Right atrium auricular region (tissue), 2 donors: ENCODE measurements at regions not wholly inside any gene's neighbourhood (a gene's known extent, or its start where the extent isn't known, plus 50 kb on each side); places are given as distances from the start of the nearest gene placed in this dataset.

Source experiments
- DNase-seq: peaks from one replicate; pipeline ENCODE4 v3.0.0-alpha.2; 2019; ENCODE audit warnings: low spot score
- H3K27ac ChIP-seq, 2 donors: fragments of 200-600 bp; sonication (generic); 1 replicate in 1 of 2; 2 replicates in 1 of 2; pipeline ENCODE4 v1.5.1; 2016 to 2019
- H3K27me3 ChIP-seq, 2 donors: fragments of 200-600 bp; sonication (generic); one replicate each; pipeline versions ENCODE4 v1.5.1 to v1.6.0; 2017 to 2019
- H3K36me3 ChIP-seq: fragments of 200-600 bp; sonication (generic); one replicate; pipeline ENCODE4 v1.5.1; 2016
- H3K4me1 ChIP-seq, 2 donors: fragments of 200-600 bp; sonication (generic); one replicate each; pipeline versions ENCODE4 v1.5.1 to v1.6.0; 2017 to 2019
- H3K4me3 ChIP-seq, 2 donors: fragments of 200-600 bp; sonication (generic); 1 replicate in 1 of 2; 2 replicates in 1 of 2; pipeline ENCODE4 v1.5.1; 2017 to 2019; ENCODE audit warnings: mild to moderate bottlenecking in 1 of 2, moderate library complexity in 1 of 2
- H3K9me3 ChIP-seq, 2 donors: fragments of 200-600 bp; sonication (generic); one replicate each; pipeline ENCODE4 v1.5.1; 2019
- TF ChIP-seq, protein P1 (sequence below), 2 donors: fragments of 200-600 bp; sonication (generic); IDR thresholded peaks; one replicate each; pipeline ENCODE4 v1.5.1; 2019; ENCODE audit warnings: antibody characterized with exemption in 2 of 2

DNA sequence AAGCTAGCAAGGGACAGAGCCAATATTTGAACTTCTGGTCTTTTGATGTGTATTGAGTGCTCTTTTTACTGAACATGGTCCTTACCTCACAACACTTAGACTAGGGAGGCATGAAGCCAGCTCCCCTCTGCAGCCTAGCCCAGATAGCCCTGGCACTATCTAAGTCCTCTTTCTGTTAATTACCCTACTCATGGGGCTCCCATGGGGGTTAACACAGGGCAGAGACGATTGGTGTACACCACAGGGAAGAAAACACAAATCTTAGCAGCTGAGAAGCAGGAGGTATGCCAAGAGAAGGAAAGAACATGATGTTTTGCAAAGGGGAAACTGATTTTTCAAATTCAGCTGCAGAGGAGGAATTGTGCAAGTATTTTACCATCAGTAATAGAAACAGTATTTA lies 383.8 kb downstream of the TMEM232 start:
- H3K27ac ChIP-seq, result no peak overlapping the region
- TF ChIP-seq, protein P1, sequence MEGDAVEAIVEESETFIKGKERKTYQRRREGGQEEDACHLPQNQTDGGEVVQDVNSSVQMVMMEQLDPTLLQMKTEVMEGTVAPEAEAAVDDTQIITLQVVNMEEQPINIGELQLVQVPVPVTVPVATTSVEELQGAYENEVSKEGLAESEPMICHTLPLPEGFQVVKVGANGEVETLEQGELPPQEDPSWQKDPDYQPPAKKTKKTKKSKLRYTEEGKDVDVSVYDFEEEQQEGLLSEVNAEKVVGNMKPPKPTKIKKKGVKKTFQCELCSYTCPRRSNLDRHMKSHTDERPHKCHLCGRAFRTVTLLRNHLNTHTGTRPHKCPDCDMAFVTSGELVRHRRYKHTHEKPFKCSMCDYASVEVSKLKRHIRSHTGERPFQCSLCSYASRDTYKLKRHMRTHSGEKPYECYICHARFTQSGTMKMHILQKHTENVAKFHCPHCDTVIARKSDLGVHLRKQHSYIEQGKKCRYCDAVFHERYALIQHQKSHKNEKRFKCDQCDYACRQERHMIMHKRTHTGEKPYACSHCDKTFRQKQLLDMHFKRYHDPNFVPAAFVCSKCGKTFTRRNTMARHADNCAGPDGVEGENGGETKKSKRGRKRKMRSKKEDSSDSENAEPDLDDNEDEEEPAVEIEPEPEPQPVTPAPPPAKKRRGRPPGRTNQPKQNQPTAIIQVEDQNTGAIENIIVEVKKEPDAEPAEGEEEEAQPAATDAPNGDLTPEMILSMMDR (IDR thresholded peaks at IDR 0.05), result no peak
- H3K9me3 ChIP-seq, result no peaks in the 10 kb centered on the region
- no peaks in the 10 kb centered on the region for H3K27me3 ChIP-seq
- H3K4me3 ChIP-seq, result no peak overlapping the region
- DNase-seq, result no peak
- H3K36me3 ChIP-seq, result no peaks in the 10 kb centered on the region
- H3K4me1 ChIP-seq, result no peaks in the 10 kb centered on the region

DNA sequence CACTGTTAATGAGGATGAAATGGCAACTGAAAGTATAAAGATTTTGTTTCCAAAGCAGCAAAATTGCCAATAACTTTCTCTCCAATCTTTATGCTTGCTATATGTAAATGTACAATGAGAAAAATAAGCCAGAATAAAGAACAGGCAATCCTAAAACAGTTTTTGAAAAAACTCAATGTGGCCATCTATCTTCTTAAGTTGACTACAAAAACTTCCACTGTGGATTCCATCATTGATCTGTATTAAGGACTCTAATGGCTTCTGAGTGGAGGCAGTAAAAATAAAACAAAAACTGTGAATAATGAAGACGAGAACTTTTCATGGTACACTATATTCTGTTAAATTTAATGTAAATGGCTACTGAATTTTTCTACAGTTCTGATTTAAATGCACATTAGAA lies 382.9 kb downstream of the TMEM232 start:
- Histone ChIP-seq H3K36me3 (no peaks in the 10 kb centered on the region), H3K27ac (no peak overlapping the region), H3K4me1 (no peaks in the 10 kb centered on the region), H3K27me3 (no peaks in the 10 kb centered on the region), H3K9me3 (no peaks in the 10 kb centered on the region), H3K4me3 (no peak overlapping the region)
- no peak for DNase-seq
- TF ChIP-seq, protein P1 (IDR thresholded peaks at IDR 0.05), result no peak

DNA sequence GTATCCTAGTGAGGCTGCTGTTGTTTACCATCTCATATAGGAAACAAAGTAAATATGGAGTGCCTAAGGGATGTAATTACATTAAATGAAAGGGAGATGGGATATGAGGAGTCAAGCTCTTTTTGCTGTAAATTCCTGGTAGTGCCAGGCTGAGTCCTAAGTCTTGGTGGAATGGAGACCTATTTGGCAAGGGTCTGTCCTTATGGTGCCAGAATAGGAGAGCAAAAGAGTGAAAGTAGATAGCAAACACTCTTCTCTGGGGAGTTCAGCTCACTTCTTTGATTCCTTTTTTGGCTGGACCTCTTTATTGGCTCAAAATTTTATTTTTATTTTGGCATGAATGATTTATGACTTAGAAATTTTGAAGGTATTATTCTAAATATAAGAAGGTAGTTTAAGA lies 380.8 kb downstream of the TMEM232 start:
- no peak for DNase-seq
- Histone ChIP-seq H3K9me3 (no peaks in the 10 kb centered on the region), H3K27ac (no peak overlapping the region), H3K4me1 (no peaks in the 10 kb centered on the region), H3K4me3 (no peak overlapping the region), H3K27me3 (no peaks in the 10 kb centered on the region), H3K36me3 (no peaks in the 10 kb centered on the region)
- TF ChIP-seq, protein P1 (IDR thresholded peaks at IDR 0.05), result no peak

DNA sequence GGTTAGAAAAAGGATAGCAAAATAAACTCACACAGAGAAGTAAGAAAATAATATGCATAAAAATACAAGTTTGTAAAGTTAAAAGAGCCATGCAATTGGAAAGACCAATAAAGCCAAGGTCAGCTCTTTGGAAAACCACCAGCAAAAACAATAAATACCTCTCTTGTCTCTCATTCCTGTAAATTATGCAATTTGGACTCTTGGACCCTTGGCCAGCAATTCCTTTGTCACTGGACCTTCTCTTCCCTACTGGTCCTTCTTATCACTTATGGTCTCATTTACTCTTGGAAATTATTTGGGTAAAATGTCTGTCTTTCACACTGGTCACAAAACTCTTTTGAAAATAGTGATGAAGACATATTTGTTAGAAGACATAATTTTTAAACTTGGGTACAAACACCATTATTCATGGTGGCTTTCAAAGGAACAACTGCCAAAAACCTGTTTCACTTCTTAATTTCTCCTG lies 379.5 kb downstream of the TMEM232 start:
- no peaks in the 10 kb centered on the region for H3K4me1 ChIP-seq

DNA sequence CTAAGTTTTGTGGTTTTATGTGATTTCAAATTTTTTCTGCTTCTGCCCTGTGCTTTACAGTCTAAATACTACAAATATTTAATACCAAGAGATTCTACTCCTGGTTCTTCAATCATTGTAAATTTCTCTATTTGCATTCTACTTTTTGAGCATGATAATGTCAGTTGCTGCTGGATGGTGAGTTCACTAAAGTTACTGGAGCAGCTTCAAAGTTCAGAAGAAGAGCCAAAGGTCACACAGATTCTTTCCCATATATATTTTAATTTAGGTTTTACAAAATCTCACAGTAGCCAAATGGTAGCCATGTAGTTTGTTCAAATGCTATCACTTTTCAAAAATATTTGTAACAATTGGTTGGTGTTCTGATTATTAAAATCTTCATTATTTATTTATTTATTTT lies 378.7 kb downstream of the TMEM232 start:
- no peak overlapping the region for H3K27ac ChIP-seq
- H3K27me3 ChIP-seq, result no peaks in the 10 kb centered on the region
- TF ChIP-seq, protein P1 (IDR thresholded peaks at IDR 0.05), result no peak
- H3K9me3 ChIP-seq, result no peaks in the 10 kb centered on the region
- no peak overlapping the region for H3K4me3 ChIP-seq
- no peak for DNase-seq
- H3K4me1 ChIP-seq, result no peaks in the 10 kb centered on the region
- H3K36me3 ChIP-seq, result no peaks in the 10 kb centered on the region

More for the DNA sequence above, 379.5 kb downstream of the TMEM232 start:
- H3K4me3 ChIP-seq, result no peak overlapping the region
- no peaks in the 10 kb centered on the region for H3K9me3 ChIP-seq
- no peak overlapping the region for H3K27ac ChIP-seq
- TF ChIP-seq, protein P1 (IDR thresholded peaks at IDR 0.05), result no peak
- no peaks in the 10 kb centered on the region for H3K36me3 ChIP-seq
- no peak for DNase-seq
- H3K27me3 ChIP-seq, result no peaks in the 10 kb centered on the region

DNA sequence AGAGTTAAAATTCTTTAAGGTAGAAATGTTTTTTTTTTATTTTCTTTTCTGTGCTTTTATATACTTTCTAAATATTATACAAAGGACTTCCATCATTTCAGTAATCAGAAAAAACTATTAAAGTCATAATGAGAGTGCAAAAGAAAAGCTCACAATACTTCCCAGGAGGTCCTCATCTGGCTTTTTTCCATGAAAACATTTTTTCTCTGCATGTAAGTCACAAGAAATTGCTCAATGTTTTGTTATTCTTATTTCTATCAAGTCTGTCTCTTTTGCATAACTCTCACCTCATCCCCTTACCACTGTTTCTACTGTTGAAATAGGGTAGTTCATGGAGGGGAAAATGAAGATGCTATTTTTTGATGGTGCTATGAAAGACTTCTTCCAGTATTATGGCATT lies 375.0 kb downstream of the TMEM232 start:
- Histone ChIP-seq H3K27ac (no peak overlapping the region), H3K4me3 (no peak overlapping the region), H3K36me3 (no peaks in the 10 kb centered on the region), H3K9me3 (no peaks in the 10 kb centered on the region), H3K4me1 (no peaks in the 10 kb centered on the region), H3K27me3 (no peaks in the 10 kb centered on the region)
- TF ChIP-seq, protein P1 (IDR thresholded peaks at IDR 0.05), result no peak
- DNase-seq, result no peak
